WTC11 (cell line): ENCODE measurements at regions not wholly inside any gene's neighbourhood (a gene's known extent, or its start where the extent isn't known, plus 50 kb on each side); places are given as distances from the start of the nearest gene placed in this dataset.

Experiments
- ATAC-seq: fragments of 200-7000 bp; cut with Tn5 transposase; 2 replicates; pipeline ENCODE4 v1.10.0; 2021; ENCODE audit warnings: mild to moderate bottlenecking, moderate library complexity
- CTCF ChIA-PET: fragments of 300-600 bp; sonication (Branson Sonifier 250); formaldehyde crosslinking; loops from one replicate; lab custom pipeline; 2021; ENCODE audit warnings: antibody characterized with exemption; lab: Charles Lee
- POLR2A ChIA-PET: fragments of 350-600 bp; sonication (Branson Sonifier 250); formaldehyde crosslinking; loops from one replicate; lab custom pipeline; 2021; ENCODE audit warnings: antibody characterized with exemption; lab: Charles Lee
- DNase-seq: peaks from one replicate; pipeline ENCODE4 v3.0.0; 2021; ENCODE audit warnings: low spot score
- H3K27ac Mint-ChIP-seq: 2 replicates; pipeline ENCODE4 v1.8.0; 2021; ENCODE audit warnings: mixed read lengths
- H3K27me3 Mint-ChIP-seq: 2 replicates; pipeline ENCODE4 v1.8.0; 2021; ENCODE audit warnings: low read depth, mild to moderate bottlenecking, moderate library complexity, mixed read lengths
- H3K36me3 Mint-ChIP-seq: 2 replicates; pipeline ENCODE4 v1.8.0; 2021; ENCODE audit warnings: mixed read lengths
- H3K4me1 Mint-ChIP-seq: 2 replicates; pipeline ENCODE4 v1.8.0; 2022; ENCODE audit warnings: mixed read lengths
- H3K4me3 Mint-ChIP-seq: 2 replicates; pipeline ENCODE4 v1.8.0; 2021; ENCODE audit warnings: mild to moderate bottlenecking, moderate library complexity, mixed read lengths
- H3K9me3 Mint-ChIP-seq: 2 replicates; pipeline ENCODE4 v1.8.0; 2021; ENCODE audit warnings: mixed read lengths
- AFF4 ChIP-seq: sonication (generic); formaldehyde crosslinking; IDR thresholded peaks from 2 replicates; pipeline ENCODE4 v1.8.1; 2023; ENCODE audit warnings: mild to moderate bottlenecking, missing genetic modification reagents, borderline replicate concordance
- CDX4 ChIP-seq: fragments of 250-450 bp; sonication (Bioruptor Pico); IDR thresholded peaks from 2 replicates; pipeline ENCODE4 v1.9.0; 2021; ENCODE audit warnings: moderate library complexity, mild to moderate bottlenecking, inconsistent platforms, borderline replicate concordance
- E2F5 ChIP-seq: sonication (generic); formaldehyde crosslinking; IDR thresholded peaks from 2 replicates; pipeline ENCODE4 v1.8.1; 2022; ENCODE audit warnings: mild to moderate bottlenecking, moderate library complexity, missing genetic modification reagents
- ERG ChIP-seq: fragments of 250-450 bp; sonication (Bioruptor Pico); IDR thresholded peaks from 2 replicates; pipeline ENCODE4 v1.8.0; 2021; ENCODE audit warnings: mild to moderate bottlenecking
- FOXK1 ChIP-seq: sonication (generic); formaldehyde crosslinking; IDR thresholded peaks from 2 replicates; pipeline ENCODE4 v1.8.0; 2022; ENCODE audit warnings: mild to moderate bottlenecking, moderate library complexity, missing genetic modification reagents
- HMGXB4 ChIP-seq: sonication (generic); formaldehyde crosslinking; IDR thresholded peaks from 2 replicates; pipeline ENCODE4 v1.8.1; 2023; ENCODE audit warnings: mild to moderate bottlenecking, moderate library complexity, missing genetic modification reagents
- TCF7 ChIP-seq: sonication (generic); formaldehyde crosslinking; IDR thresholded peaks from 2 replicates; pipeline ENCODE4 v1.8.0; 2022; ENCODE audit warnings: mild to moderate bottlenecking, low read depth, missing genetic modification reagents, moderate library complexity
- TEAD4 ChIP-seq: sonication (generic); formaldehyde crosslinking; IDR thresholded peaks from 2 replicates; pipeline ENCODE4 v1.8.0; 2022; ENCODE audit warnings: mild to moderate bottlenecking, missing genetic modification reagents
- TP53 ChIP-seq: sonication (generic); formaldehyde crosslinking; IDR thresholded peaks from 2 replicates; pipeline ENCODE4 v1.8.1; 2023; ENCODE audit warnings: mild to moderate bottlenecking, missing genetic modification reagents
- USF2 ChIP-seq: sonication (generic); formaldehyde crosslinking; IDR thresholded peaks from 2 replicates; pipeline ENCODE4 v1.8.1; 2023; ENCODE audit warnings: mild to moderate bottlenecking, missing genetic modification reagents, moderate library complexity
- ZNF219 ChIP-seq: sonication (generic); formaldehyde crosslinking; IDR thresholded peaks from 2 replicates; pipeline ENCODE4 v1.8.0; 2023; ENCODE audit warnings: missing genetic modification reagents, mild to moderate bottlenecking, borderline replicate concordance
- ZNF232 ChIP-seq: sonication (generic); formaldehyde crosslinking; IDR thresholded peaks from 2 replicates; pipeline ENCODE4 v1.8.0; 2022; ENCODE audit warnings: mild to moderate bottlenecking, missing genetic modification reagents
- ZNF263 ChIP-seq: sonication (generic); formaldehyde crosslinking; IDR thresholded peaks from 2 replicates; pipeline ENCODE4 v1.8.1; 2022; ENCODE audit warnings: low read depth, mild to moderate bottlenecking, moderate library complexity, missing genetic modification reagents
- ZNF281 ChIP-seq: sonication (generic); formaldehyde crosslinking; IDR thresholded peaks from 2 replicates; pipeline ENCODE4 v1.8.0; 2023; ENCODE audit warnings: mild to moderate bottlenecking, missing genetic modification reagents
- ZSCAN18 ChIP-seq: fragments of 250-450 bp; sonication (Bioruptor Pico); IDR thresholded peaks from 2 replicates; pipeline ENCODE4 v2.1.2; 2022; ENCODE audit warnings: mild to moderate bottlenecking, moderate library complexity

GRCh38 chr1:228992907-228993535, 257.7 kb downstream of the RHOU start (continued):
- TF ChIP-seq HMGXB4 (CRISPR knock-in tag) (no peak), ZNF219 (CRISPR knock-in tag) (no peak), ZNF263 (CRISPR knock-in tag) (no peak), AFF4 (CRISPR knock-in tag) (no peak), ZSCAN18 (CRISPR knock-in tag) (no peak), ZNF232 (CRISPR knock-in tag) (no peak), CDX4 (CRISPR knock-in tag) (no peak), TCF7 (CRISPR knock-in tag) (no peak)

GRCh38 chr1:228994676-228995594, 259.7 kb downstream of the RHOU start:
- Mint-ChIP-seq H3K27me3 (0 out of 2 replicates have a peak, but pooled peaks cover 5% of the 10 kb centered on the region), H3K4me3 (no peak overlapping the region), H3K4me1 (peaks cover 17% of the 10 kb centered on the region), H3K27ac (no peak overlapping the region), H3K36me3 (no peaks in the 10 kb centered on the region), H3K9me3 (no peaks in the 10 kb centered on the region)
- ATAC-seq (no peak), DNase-seq (no peak)
- CTCF ChIA-PET, result no interaction called here
- POLR2A ChIA-PET, result no interaction called here
- no peak for TF ChIP-seq ZNF281
- no peak for TF ChIP-seq TEAD4 (CRISPR knock-in tag)
- TF ChIP-seq ERG, result no peak
- no peak for TF ChIP-seq TP53
- TF ChIP-seq USF2 (CRISPR knock-in tag), result no peak
- no peak for TF ChIP-seq CDX4 (CRISPR knock-in tag)
- TF ChIP-seq E2F5 (CRISPR knock-in tag), result no peak
- TF ChIP-seq FOXK1 (CRISPR knock-in tag), result no peak
